Smooth muscle cell of the brain vasculature (primary cell): ENCODE measurements at regions not wholly inside any gene's neighbourhood (a gene's known extent, or its start where the extent isn't known, plus 50 kb on each side); places are given as distances from the start of the nearest gene placed in this dataset.
"Not testable (repeated sequence)": the region's sequence is repeated elsewhere in the genome, so short reads cannot be mapped to it uniquely, and the experiment has no call there.

Source experiments
- DNase-seq: peaks from one replicate; pipeline ENCODE4 v3.0.0-alpha.2; 2012; ENCODE audit warnings: low read depth, low spot score

- no peak for DNase-seq
These were observed 216.8 kb upstream of the CNTNAP5 start for GRCh38 chr2:123808243-123808642.

- no peak for DNase-seq
These were observed 213.2 kb upstream of the CNTNAP5 start for GRCh38 chr2:123811846-123812245.

- DNase-seq: no peak
These were observed 208.9 kb upstream of the CNTNAP5 start for GRCh38 chr2:123816203-123816602.

GRCh38 chr2:123816928-123817327 lies 208.2 kb upstream of the CNTNAP5 start:
- DNase-seq: no peak

GRCh38 chr2:123826729-123827271 lies 198.3 kb upstream of the CNTNAP5 start:
- no peak for DNase-seq

GRCh38 chr2:123839326-123839725 lies 185.8 kb upstream of the CNTNAP5 start:
- no peak for DNase-seq

- DNase-seq: no peak
These were observed 185.1 kb upstream of the CNTNAP5 start for GRCh38 chr2:123840016-123840415.

- no peak for DNase-seq
These were observed 184.5 kb upstream of the CNTNAP5 start for GRCh38 chr2:123840574-123840973.

GRCh38 chr2:123851281-123851680 lies 173.8 kb upstream of the CNTNAP5 start:
- DNase-seq: no peak

GRCh38 chr2:123853161-123853560 lies 171.9 kb upstream of the CNTNAP5 start:
- DNase-seq: no peak

- not testable (repeated sequence) for DNase-seq
These were observed 166.1 kb upstream of the CNTNAP5 start for GRCh38 chr2:123859031-123859430.

- no peak for DNase-seq
These were observed 160.7 kb upstream of the CNTNAP5 start for GRCh38 chr2:123864416-123864815.

- no peak for DNase-seq
These were observed 154.7 kb upstream of the CNTNAP5 start for GRCh38 chr2:123870206-123870880.

GRCh38 chr2:123870881-123871276 lies 154.2 kb upstream of the CNTNAP5 start:
- DNase-seq: no peak

GRCh38 chr2:123890148-123890547 lies 134.9 kb upstream of the CNTNAP5 start:
- no peak for DNase-seq

GRCh38 chr2:123894167-123894566 lies 130.9 kb upstream of the CNTNAP5 start:
- no peak for DNase-seq

- DNase-seq: no peak
These were observed 129.4 kb upstream of the CNTNAP5 start for GRCh38 chr2:123895651-123896050.

GRCh38 chr2:123901256-123901655 lies 123.8 kb upstream of the CNTNAP5 start:
- no peak for DNase-seq

- no peak for DNase-seq
These were observed 118.7 kb upstream of the CNTNAP5 start for GRCh38 chr2:123906361-123906760.

- DNase-seq: no peak
These were observed 116.6 kb upstream of the CNTNAP5 start for GRCh38 chr2:123908522-123908921.

GRCh38 chr2:123912171-123912570 lies 112.9 kb upstream of the CNTNAP5 start:
- no peak for DNase-seq

- no peak for DNase-seq
These were observed 111.8 kb upstream of the CNTNAP5 start for GRCh38 chr2:123913143-123913735.

- no peak for DNase-seq
These were observed 109.7 kb upstream of the CNTNAP5 start for GRCh38 chr2:123915380-123915779.
